HG02623 (cell line): ENCODE measurements at regions not wholly inside any gene's neighbourhood (a gene's known extent, or its start where the extent isn't known, plus 50 kb on each side); places are given as distances from the start of the nearest gene placed in this dataset.
A peak's percentile ranks its signal among the peaks of the same experiment; 100 is the strongest.
"Not testable (repeated sequence)": the region's sequence is repeated elsewhere in the genome, so short reads cannot be mapped to it uniquely, and the experiment has no call there.

Source experiments
- ATAC-seq: cut with Tn5 transposase; IDR thresholded peaks from one replicate; pipeline ENCODE4 v1.9.1; 2021; ENCODE audit warnings: moderate library complexity; ENCODE audit not compliant: unreplicated experiment

GRCh38 chr10:107542607-107543006 is 378.1 kb upstream of the SORCS1 start:
- no peak for ATAC-seq

GRCh38 chr10:107542016-107542415 is 377.5 kb upstream of the SORCS1 start:
- ATAC-seq: no peak

GRCh38 chr10:107540981-107541380 is 376.5 kb upstream of the SORCS1 start:
- ATAC-seq: no peak

GRCh38 chr10:107529350-107529749 is 364.8 kb upstream of the SORCS1 start:
- ATAC-seq: no peak

- ATAC-seq: no peak
Measured at GRCh38 chr10:107520348-107520747, 355.8 kb upstream of the SORCS1 start.

- ATAC-seq: no peak
Measured at GRCh38 chr10:107517811-107518210, 353.3 kb upstream of the SORCS1 start.

GRCh38 chr10:107516349-107516748 is 351.8 kb upstream of the SORCS1 start:
- no peak for ATAC-seq

- ATAC-seq: not testable (repeated sequence)
Measured at GRCh38 chr10:107504011-107504410, 339.5 kb upstream of the SORCS1 start.

- no peak for ATAC-seq
Measured at GRCh38 chr10:107502229-107502985, 337.9 kb upstream of the SORCS1 start.

GRCh38 chr10:107498983-107499382 is 334.5 kb upstream of the SORCS1 start:
- no peak for ATAC-seq

- ATAC-seq: no peak
Measured at GRCh38 chr10:107497024-107497423, 332.5 kb upstream of the SORCS1 start.

GRCh38 chr10:107496594-107496993 is 332.1 kb upstream of the SORCS1 start:
- no peak for ATAC-seq

GRCh38 chr10:107492389-107492788 is 327.9 kb upstream of the SORCS1 start:
- no peak for ATAC-seq

GRCh38 chr10:107490389-107490788 is 325.9 kb upstream of the SORCS1 start:
- ATAC-seq: no peak

- no peak for ATAC-seq
Measured at GRCh38 chr10:107487284-107487683, 322.8 kb upstream of the SORCS1 start.

GRCh38 chr10:107485019-107485418 is 320.5 kb upstream of the SORCS1 start:
- ATAC-seq: no peak

GRCh38 chr10:107481881-107482280 is 317.4 kb upstream of the SORCS1 start:
- ATAC-seq: no peak

GRCh38 chr10:107481224-107481623 is 316.7 kb upstream of the SORCS1 start:
- no peak for ATAC-seq

GRCh38 chr10:107480781-107481180 is 316.3 kb upstream of the SORCS1 start:
- ATAC-seq: no peak

GRCh38 chr10:107477266-107477665 is 312.8 kb upstream of the SORCS1 start:
- ATAC-seq: peak; percentile 69

GRCh38 chr10:107476408-107476807 is 311.9 kb upstream of the SORCS1 start:
- no peak for ATAC-seq

- no peak for ATAC-seq
Measured at GRCh38 chr10:107474650-107475049, 310.1 kb upstream of the SORCS1 start.

- no peak for ATAC-seq
Measured at GRCh38 chr10:107473225-107473624, 308.7 kb upstream of the SORCS1 start.
